ENCODE measurements at regions not wholly inside any gene's neighbourhood (a gene's known extent, or its start where the extent isn't known, plus 50 kb on each side); places are given as distances from the start of the nearest gene placed in this dataset.

- H3K27ac ChIP-seq: no peak overlapping the region
- intact Hi-C loops (cut with DNase I): no loop called here
- ATAC-seq: no peak
- no peak overlapping the region for H3K4me3 ChIP-seq
- TF ChIP-seq, protein P1, sequence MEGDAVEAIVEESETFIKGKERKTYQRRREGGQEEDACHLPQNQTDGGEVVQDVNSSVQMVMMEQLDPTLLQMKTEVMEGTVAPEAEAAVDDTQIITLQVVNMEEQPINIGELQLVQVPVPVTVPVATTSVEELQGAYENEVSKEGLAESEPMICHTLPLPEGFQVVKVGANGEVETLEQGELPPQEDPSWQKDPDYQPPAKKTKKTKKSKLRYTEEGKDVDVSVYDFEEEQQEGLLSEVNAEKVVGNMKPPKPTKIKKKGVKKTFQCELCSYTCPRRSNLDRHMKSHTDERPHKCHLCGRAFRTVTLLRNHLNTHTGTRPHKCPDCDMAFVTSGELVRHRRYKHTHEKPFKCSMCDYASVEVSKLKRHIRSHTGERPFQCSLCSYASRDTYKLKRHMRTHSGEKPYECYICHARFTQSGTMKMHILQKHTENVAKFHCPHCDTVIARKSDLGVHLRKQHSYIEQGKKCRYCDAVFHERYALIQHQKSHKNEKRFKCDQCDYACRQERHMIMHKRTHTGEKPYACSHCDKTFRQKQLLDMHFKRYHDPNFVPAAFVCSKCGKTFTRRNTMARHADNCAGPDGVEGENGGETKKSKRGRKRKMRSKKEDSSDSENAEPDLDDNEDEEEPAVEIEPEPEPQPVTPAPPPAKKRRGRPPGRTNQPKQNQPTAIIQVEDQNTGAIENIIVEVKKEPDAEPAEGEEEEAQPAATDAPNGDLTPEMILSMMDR (IDR thresholded peaks at IDR 0.05): no peak
- DNase-seq: no peak
- no peaks in the 10 kb centered on the region for H3K36me3 ChIP-seq
- H3K4me1 ChIP-seq: no peaks in the 10 kb centered on the region
- H3K9me3 ChIP-seq: no peaks in the 10 kb centered on the region
- no peaks in the 10 kb centered on the region for H3K27me3 ChIP-seq (ENCODE audit: low read depth)
Measured at GRCh38 chr5:2523180-2523579, 228.3 kb downstream of the IRX2 start.

GRCh38 chr5:2522372-2522771 lies 229.1 kb downstream of the IRX2 start:
- ATAC-seq (no peak), DNase-seq (no peak)
- TF ChIP-seq, protein P1 (IDR thresholded peaks at IDR 0.05): no peak
- H3K9me3 ChIP-seq: no peaks in the 10 kb centered on the region
- no peaks in the 10 kb centered on the region for H3K36me3 ChIP-seq
- no peaks in the 10 kb centered on the region for H3K27me3 ChIP-seq (ENCODE audit: low read depth)
- intact Hi-C loops (cut with DNase I): no loop called here
- no peak overlapping the region for H3K4me3 ChIP-seq
- H3K27ac ChIP-seq: no peak overlapping the region
- no peaks in the 10 kb centered on the region for H3K4me1 ChIP-seq

DNA sequence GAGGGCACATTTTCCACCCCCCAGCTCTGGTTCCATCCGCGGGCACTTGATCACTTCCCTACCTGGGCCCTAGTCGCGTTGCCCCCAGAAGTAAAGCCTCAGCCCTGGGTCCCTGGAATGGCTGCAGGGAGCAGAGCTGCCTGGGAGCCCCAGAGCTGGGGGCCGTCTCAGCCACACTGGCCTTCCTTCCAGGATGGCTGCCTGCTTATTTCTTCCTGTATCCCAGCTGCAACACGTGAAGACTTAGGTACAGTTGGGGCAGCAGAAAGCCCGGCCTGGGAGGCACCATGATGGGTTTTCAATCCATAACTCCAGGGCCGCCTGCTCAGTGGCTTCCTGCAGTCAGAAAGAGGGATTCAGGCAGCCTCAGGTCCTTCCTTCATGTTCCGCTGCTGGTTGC lies 232.3 kb downstream of the IRX2 start:
- H3K36me3 ChIP-seq: no peaks in the 10 kb centered on the region
- H3K9me3 ChIP-seq: no peaks in the 10 kb centered on the region
- no peaks in the 10 kb centered on the region for H3K27me3 ChIP-seq (ENCODE audit: low read depth)
- TF ChIP-seq, protein P1 (IDR thresholded peaks at IDR 0.05): no peak
- DNase-seq: no peak
- no peak overlapping the region for H3K4me3 ChIP-seq
- no peak overlapping the region for H3K27ac ChIP-seq
- no peak for ATAC-seq
- intact Hi-C loops (cut with DNase I): no loop called here
- H3K4me1 ChIP-seq: no peaks in the 10 kb centered on the region

DNA sequence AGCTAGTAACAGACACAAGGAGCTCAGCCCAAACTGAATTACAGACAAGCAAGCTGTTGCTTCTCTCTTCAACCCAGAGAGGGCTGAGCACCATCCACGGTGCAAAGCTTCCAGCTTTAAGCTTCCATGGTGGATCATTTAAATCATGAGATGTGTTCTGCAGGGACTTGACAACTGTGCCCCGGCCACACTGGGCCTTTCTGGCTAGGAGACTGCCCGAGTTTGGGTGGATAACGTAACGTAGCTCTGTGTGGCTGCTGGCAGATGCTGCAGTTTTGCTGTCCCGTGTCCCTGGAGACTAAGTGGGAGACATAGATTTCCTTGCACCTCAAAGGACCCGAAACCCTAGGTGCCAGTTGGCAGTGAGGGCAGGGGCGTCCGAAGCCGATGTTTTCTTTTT lies 234.0 kb downstream of the IRX2 start:
- H3K36me3 ChIP-seq: no peaks in the 10 kb centered on the region
- no peak overlapping the region for H3K4me3 ChIP-seq
- no peaks in the 10 kb centered on the region for H3K27me3 ChIP-seq (ENCODE audit: low read depth)
- H3K27ac ChIP-seq: no peak overlapping the region
- no peaks in the 10 kb centered on the region for H3K4me1 ChIP-seq
- TF ChIP-seq, protein P1 (IDR thresholded peaks at IDR 0.05): no peak
- intact Hi-C loops (cut with DNase I): no loop called here
- ATAC-seq: no peak
- no peak for DNase-seq
- no peaks in the 10 kb centered on the region for H3K9me3 ChIP-seq

DNA sequence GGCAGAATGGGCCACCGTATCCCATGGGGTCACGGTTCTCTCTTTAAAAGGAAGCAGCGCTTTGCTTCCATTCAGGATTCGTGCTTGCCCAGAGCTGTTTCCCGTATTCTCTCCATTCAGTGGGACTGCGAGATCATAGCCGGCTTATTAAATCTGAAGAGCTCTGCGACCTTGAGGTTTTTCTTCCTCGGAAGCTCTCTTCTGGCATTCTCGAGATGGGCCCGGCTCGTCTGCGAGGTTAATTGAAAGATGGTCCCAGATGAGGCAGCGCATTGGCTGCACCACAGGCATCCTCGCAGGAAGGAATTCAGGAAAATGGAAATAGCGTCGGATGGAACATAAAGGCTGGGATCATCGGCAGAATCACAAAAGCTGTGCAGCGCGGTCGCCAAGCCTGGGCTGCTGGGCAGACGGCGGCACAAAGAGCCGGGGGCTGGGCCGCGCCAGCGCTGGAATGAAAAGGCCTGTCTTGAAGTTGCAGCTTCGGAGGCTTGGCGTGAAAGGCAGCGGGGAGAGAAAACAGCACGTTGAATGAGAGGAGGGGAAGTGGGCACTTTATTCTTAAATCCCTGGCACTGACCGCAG lies 236.2 kb downstream of the IRX2 start:
- Histone ChIP-seq H3K4me3 (no peak overlapping the region), H3K9me3 (no peaks in the 10 kb centered on the region), H3K27ac (no peak overlapping the region), H3K4me1 (no peaks in the 10 kb centered on the region), H3K36me3 (no peaks in the 10 kb centered on the region), H3K27me3 (ENCODE audit: low read depth) (no peaks in the 10 kb centered on the region)
- intact Hi-C loops (cut with DNase I): no loop called here
- ATAC-seq (no peak), DNase-seq (no peak)
- TF ChIP-seq, protein P1 (IDR thresholded peaks at IDR 0.05): no peak

GRCh38 chr5:2514484-2514883 lies 237.0 kb downstream of the IRX2 start:
- Histone ChIP-seq H3K27me3 (ENCODE audit: low read depth) (no peaks in the 10 kb centered on the region), H3K4me3 (no peak overlapping the region), H3K4me1 (no peaks in the 10 kb centered on the region), H3K27ac (no peak overlapping the region), H3K9me3 (no peaks in the 10 kb centered on the region), H3K36me3 (no peaks in the 10 kb centered on the region)
- intact Hi-C loops (cut with DNase I): no loop called here
- TF ChIP-seq, protein P1 (IDR thresholded peaks at IDR 0.05): no peak
- DNase-seq (no peak), ATAC-seq (no peak)

All from lower lobe of right lung (tissue), 2 donors.